ENCODE measurements at regions not wholly inside any gene's neighbourhood (a gene's known extent, or its start where the extent isn't known, plus 50 kb on each side); places are given as distances from the start of the nearest gene placed in this dataset.

GRCh38 chr4:28360681-28361080, 1500.0 kb downstream of the STIM2 start:
- FAIRE-seq (no peak), DNase-seq (ENCODE audit: low read depth, low spot score) (no peak), ATAC-seq (peak; percentile 66)
- ChIA-PET RAD21 (ENCODE audit: unreplicated experiment) (interaction anchor here (0.6 to 1.1 kb wide), 2 partner anchors 135 to 554 kb away, joined by 4 to 5 read pairs; no protein-coding TSS in a partner anchor), SMC1A (ENCODE audit: uncharacterized antibody, unreplicated experiment) (interaction anchor here (0.8 to 2.2 kb wide), 3 partner anchors 25 to 171 kb away, joined by 3 to 10 read pairs (median 3); no protein-coding TSS in a partner anchor), CTCF (no interaction called here), POLR2A (no interaction called here)
- no peak overlapping the region for H3K4me3 ChIP-seq
- BruUV-seq (replicated peaks) = no TSS peak
- intact Hi-C loops (cut with micrococcal nuclease; ENCODE audit: unreplicated experiment) (no loop called here), in situ Hi-C loops (cut with MboI) (no loop called here)
- H3K27ac ChIP-seq (ENCODE audit: control insufficient read depth, insufficient read depth) = no peak overlapping the region
- H3K79me2 ChIP-seq (ENCODE audit: control insufficient read depth, insufficient read depth, low read length) = no peaks in the 10 kb centered on the region
- no peak overlapping the region for H3K4me2 ChIP-seq (ENCODE audit: control insufficient read depth, insufficient read depth)
- TF ChIP-seq USF1 (IDR thresholded peaks at IDR 0.05; ENCODE audit: borderline replicate concordance, extremely low read length, insufficient read depth, low read depth, low read length) (no peak), SPI1 (IDR thresholded peaks at IDR 0.05; ENCODE audit: borderline replicate concordance, insufficient read depth, low read depth, low read length) (peak; percentile 33; the same call in 1 of the 2 replicates), EED (IDR thresholded peaks at IDR 0.05; ENCODE audit: low read depth) (no peak)
- H3K9me3 ChIP-seq (replicated peaks; ENCODE audit: control insufficient read depth, insufficient read depth, low read length) = no peaks in the 10 kb centered on the region
- H3K4me1 ChIP-seq (ENCODE audit: control insufficient read depth, insufficient read depth, low read length) = no peaks in the 10 kb centered on the region
- H3K36me3 ChIP-seq (ENCODE audit: control insufficient read depth in 2 of 2, insufficient read depth in 2 of 2, low read length in 1 of 2) = no peaks in the 10 kb centered on the region
- no peaks in the 10 kb centered on the region for H4K20me1 ChIP-seq (ENCODE audit: control insufficient read depth, insufficient read depth)
- no peaks in the 10 kb centered on the region for H3K27me3 ChIP-seq (replicated peaks in 1 of 2; ENCODE audit: control insufficient read depth in 2 of 2, insufficient read depth in 2 of 2, low read length in 1 of 2)
- 0% methylated on average over 2 of the region's 2 CpGs for WGBS (ENCODE audit: insufficient coverage, insufficient replicate concordance, low lambda C conversion rate, missing lambda C conversion rate)
- H3K9ac ChIP-seq (ENCODE audit: control insufficient read depth, insufficient read depth, low read length) = no peak overlapping the region
- no peak overlapping the region for H2AFZ ChIP-seq (ENCODE audit: control insufficient read depth, low read depth, low read length)

GRCh38 chr4:28362169-28362568, 1501.5 kb downstream of the STIM2 start:
- intact Hi-C loops (cut with micrococcal nuclease; ENCODE audit: unreplicated experiment) (no loop called here), in situ Hi-C loops (cut with MboI) (no loop called here)
- H3K9ac ChIP-seq (ENCODE audit: control insufficient read depth, insufficient read depth, low read length) = no peak overlapping the region
- 11% methylated on average over 4 of the region's 4 CpGs for WGBS (ENCODE audit: insufficient coverage, insufficient replicate concordance, low lambda C conversion rate, missing lambda C conversion rate)
- H3K36me3 ChIP-seq (ENCODE audit: control insufficient read depth in 2 of 2, insufficient read depth in 2 of 2, low read length in 1 of 2) = no peaks in the 10 kb centered on the region
- H2AFZ ChIP-seq (ENCODE audit: control insufficient read depth, low read depth, low read length) = no peak overlapping the region
- no peak for DNase-seq (ENCODE audit: low read depth, low spot score)
- H3K4me1 ChIP-seq (ENCODE audit: control insufficient read depth, insufficient read depth, low read length) = no peaks in the 10 kb centered on the region
- H4K20me1 ChIP-seq (ENCODE audit: control insufficient read depth, insufficient read depth) = no peaks in the 10 kb centered on the region
- CTCF ChIA-PET = interaction anchor here (1.5 kb wide), 1 partner anchor 22 kb away, joined by 3 read pairs; no protein-coding TSS in a partner anchor
- SMC1A ChIA-PET (ENCODE audit: uncharacterized antibody, unreplicated experiment) = interaction anchor here (0.8 to 1.5 kb wide), 5 partner anchors 11 to 136 kb away, joined by 3 to 6 read pairs (median 3); no protein-coding TSS in a partner anchor
- H3K4me3 ChIP-seq = no peak overlapping the region
- POLR2A ChIA-PET = no interaction called here
- no TSS peak for BruUV-seq (replicated peaks)
- ATAC-seq = no peak
- no peaks in the 10 kb centered on the region for H3K9me3 ChIP-seq (replicated peaks; ENCODE audit: control insufficient read depth, insufficient read depth, low read length)
- H3K79me2 ChIP-seq (ENCODE audit: control insufficient read depth, insufficient read depth, low read length) = no peaks in the 10 kb centered on the region
- RAD21 ChIA-PET (ENCODE audit: unreplicated experiment) = no interaction called here
- no peaks in the 10 kb centered on the region for H3K27me3 ChIP-seq (replicated peaks in 1 of 2; ENCODE audit: control insufficient read depth in 2 of 2, insufficient read depth in 2 of 2, low read length in 1 of 2)
- no peak overlapping the region for H3K4me2 ChIP-seq (ENCODE audit: control insufficient read depth, insufficient read depth)
- H3K27ac ChIP-seq (ENCODE audit: control insufficient read depth, insufficient read depth) = no peak overlapping the region
- no peak for FAIRE-seq
- TF ChIP-seq POLR2A (IDR thresholded peaks at IDR 0.05; ENCODE audit: low read depth, low read length) (no peak), USF2 (IDR thresholded peaks at IDR 0.05; ENCODE audit: borderline replicate concordance, low read depth, low read length) (no peak), ZZZ3 (IDR thresholded peaks at IDR 0.05; ENCODE audit: control insufficient read depth, insufficient read length, low read depth) (no peak), NFXL1 (IDR thresholded peaks at IDR 0.05; ENCODE audit: borderline replicate concordance) (no peak), CTCF (IDR thresholded peaks at IDR 0.05 in 2 of 3, conservative IDR thresholded peaks at IDR 0.05 in 1 of 3; ENCODE audit: control insufficient read depth in 2 of 3, extremely low read depth in 1 of 3, insufficient read depth in 1 of 3, low read depth in 3 of 3, low read length in 3 of 3) (no peak), MYC (IDR thresholded peaks at IDR 0.05; ENCODE audit: insufficient read depth, insufficient read length, insufficient replicate concordance, low read length, severe bottlenecking) (no peak), SIN3A (IDR thresholded peaks at IDR 0.05; ENCODE audit: low read depth, low read length) (no peak), SRF (IDR thresholded peaks at IDR 0.05; ENCODE audit: low read depth in 2 of 2, low read length in 2 of 2) (no peak), ATF3 (IDR thresholded peaks at IDR 0.05; ENCODE audit: borderline replicate concordance, extremely low read depth, low read depth, low read length) (no peak)

Data from GM12878 (cell line).